ENCODE measurements at regions not wholly inside any gene's neighbourhood (a gene's known extent, or its start where the extent isn't known, plus 50 kb on each side); places are given as distances from the start of the nearest gene placed in this dataset.
"Not testable (repeated sequence)": the region's sequence is repeated elsewhere in the genome, so short reads cannot be mapped to it uniquely, and the experiment has no call there.

- DNase-seq: no peak
Measured at GRCh38 chr3:137111497-137111896, 153.7 kb downstream of the IL20RB start.

GRCh38 chr3:137116619-137117018 is 158.8 kb downstream of the IL20RB start:
- DNase-seq: no peak

- peak in 2 of 58 donors; percentile 1 to 6 for DNase-seq
Measured at GRCh38 chr3:137121704-137122314, 164.0 kb downstream of the IL20RB start.

DNA sequence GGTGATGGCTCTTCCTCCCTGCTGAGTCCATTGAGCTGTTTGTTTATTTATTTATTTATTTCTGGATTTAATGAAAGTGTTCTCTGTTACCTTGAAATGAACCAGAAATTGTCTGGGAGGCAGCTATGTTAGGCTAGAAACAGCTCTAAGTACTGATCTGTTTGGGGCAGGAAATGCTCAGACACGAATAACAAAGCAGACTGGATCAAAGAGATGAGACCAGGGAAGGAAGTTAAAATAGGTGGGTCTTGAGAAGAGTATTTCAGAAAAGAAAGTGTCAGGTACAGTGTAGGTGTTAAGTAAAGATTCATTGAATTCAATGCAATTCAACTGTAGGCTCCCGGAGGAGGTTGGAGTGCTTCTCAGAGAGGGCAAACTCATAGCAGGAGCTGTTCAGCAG is 173.3 kb downstream of the IL20RB start:
- DNase-seq: no peak

GRCh38 chr3:137134431-137134830 is 176.6 kb downstream of the IL20RB start:
- DNase-seq: no peak

GRCh38 chr3:137148406-137148805 is 190.6 kb downstream of the IL20RB start:
- no peak for DNase-seq

DNA sequence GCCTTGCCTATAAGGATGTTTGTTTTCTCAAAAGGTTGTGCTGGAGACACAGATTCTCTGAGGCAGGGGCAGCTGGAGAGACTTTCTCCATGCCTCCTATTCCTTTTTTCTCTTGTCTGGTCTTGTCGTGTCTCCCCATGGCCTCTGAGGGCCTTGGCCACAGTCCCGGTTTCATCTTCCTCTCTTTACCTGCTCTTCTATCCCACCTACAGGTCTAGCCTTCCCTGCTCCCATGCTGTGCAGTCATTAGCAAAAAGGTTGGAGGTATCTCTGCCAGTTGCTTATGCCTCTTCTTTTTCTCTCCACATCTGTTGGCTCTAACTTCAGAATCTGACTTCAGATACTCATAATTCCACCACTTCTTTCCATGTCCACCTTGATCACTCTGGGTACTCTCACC is 191.1 kb downstream of the IL20RB start:
- DNase-seq: no peak

DNA sequence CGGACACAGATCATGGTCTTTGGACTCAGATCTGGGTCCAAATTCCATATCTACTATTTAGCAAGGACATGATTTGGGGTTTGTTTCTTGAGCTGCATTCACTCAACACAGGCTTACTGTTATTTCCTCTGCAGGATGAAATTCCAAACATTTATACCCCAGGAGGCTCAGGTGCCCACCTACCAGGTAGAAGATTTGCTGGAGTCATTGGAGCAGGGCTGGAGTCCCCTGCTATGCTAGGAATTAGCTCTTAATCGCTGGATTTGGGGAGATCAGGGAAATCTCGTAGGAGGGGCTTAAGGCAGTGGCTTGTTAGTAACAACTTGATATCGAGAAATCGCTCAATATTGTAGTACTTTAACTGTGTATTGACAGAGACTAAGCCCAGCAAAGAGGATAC is 193.0 kb downstream of the IL20RB start:
- DNase-seq: no peak

DNA sequence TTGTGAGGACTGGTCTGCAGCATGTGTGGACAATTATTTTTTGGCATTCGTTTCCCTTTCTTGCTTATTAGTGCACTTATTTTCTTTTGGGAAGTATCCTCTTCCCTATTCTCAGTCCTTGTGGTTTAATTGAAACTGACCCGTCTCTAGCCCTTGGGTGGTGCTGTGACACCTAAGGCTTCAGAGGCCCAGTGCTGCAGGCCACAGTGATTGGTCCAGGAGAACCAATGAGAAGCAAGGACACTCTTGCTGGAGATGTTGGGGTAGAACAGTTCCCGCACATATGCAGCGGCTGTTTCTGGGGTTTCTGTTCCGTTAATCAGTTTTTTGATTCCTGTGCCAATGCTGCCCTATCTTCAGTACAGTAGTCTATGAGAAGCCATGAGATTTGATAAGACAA is 195.3 kb downstream of the IL20RB start:
- not testable (repeated sequence) for DNase-seq

DNA sequence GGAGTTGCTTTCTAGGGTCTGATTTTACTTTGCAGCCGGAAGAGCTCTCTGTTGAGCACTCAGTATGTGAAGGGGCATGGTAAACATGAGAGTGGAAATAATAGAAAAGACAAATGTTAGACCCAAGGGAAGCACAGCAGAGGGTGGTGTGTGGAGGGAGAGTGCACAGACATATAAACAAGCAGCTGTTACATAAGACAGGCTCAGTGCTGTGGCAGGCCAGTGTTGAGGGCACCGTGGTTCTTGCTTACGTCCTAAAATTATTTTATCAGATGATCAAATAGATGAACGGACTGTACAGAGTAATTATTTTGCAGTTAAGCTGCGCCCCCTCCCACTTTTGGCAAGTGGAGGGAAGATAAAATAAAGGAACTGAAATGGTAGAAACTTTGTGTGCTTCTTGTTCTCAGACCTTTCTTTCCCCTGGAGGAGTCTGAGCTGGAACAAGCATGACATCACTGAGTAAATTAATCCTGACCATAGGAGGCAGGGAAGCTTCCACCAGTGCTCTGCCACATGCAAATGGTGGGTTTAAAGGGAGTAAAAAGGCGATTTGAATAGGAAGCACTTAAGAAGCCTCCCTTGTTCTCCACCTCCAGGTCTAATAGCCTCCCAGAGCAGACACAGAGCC is 205.6 kb downstream of the IL20RB start:
- DNase-seq: no peak

- no peak for DNase-seq
Measured at GRCh38 chr3:137163958-137164357, 206.2 kb downstream of the IL20RB start.

DNA sequence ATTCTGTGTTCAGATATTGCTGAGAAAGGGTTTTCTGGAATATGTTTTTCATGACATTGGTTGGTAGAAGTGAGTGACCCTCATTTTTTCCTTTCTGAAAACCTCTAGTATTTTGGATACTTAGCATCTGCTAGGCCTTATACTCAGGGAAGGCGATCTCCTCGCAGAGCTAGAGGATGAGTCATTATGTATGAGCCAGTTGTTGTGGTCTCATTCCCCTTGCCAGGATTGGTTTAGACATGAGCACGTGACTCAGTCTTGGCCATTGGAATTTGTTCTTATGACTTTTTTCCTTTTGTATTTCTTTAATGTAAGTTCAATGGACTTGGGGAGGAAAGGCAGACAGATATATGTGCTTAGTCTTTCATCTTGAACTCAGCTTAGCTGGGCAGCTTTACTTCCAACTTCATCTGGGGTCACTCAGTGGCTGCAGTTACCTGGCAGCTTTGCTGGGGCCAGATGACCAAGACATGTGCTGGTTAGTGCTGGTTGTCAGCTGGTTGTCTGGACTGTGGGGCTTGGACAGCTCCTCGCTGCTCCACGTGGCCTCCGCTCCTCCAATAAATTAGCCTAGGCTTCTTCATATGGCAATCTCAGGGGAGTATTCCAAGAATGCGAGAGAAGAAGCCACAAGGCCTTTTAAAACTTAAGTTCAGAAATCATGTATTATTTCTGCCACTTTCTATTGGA is 207.5 kb downstream of the IL20RB start:
- no peak for DNase-seq

- DNase-seq: no peak
Measured at GRCh38 chr3:137171834-137172603, 214.2 kb downstream of the IL20RB start.

DNA sequence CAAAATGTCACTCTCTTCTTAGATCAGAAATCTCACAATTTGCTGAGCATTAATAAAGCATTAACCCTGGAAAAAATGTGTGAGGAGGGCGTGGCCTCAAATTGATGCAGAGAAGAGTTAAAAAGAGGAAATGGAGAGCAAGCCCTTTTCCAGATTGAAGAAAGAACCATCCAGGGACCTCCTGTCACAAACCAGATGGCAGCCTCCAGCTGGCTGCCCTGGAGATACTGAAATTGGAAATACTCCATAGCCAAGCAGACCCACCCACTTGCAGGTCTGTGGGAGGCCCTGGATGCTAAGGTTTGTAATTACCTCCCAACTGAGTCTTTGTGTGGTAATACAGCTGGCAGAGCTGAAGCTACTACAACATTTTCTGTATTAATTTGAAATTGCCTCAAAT is 214.9 kb downstream of the IL20RB start:
- peak in 1 of 58 donors; percentile 1 for DNase-seq

GRCh38 chr3:137174514-137174913 is 216.7 kb downstream of the IL20RB start:
- DNase-seq: no peak

DNA sequence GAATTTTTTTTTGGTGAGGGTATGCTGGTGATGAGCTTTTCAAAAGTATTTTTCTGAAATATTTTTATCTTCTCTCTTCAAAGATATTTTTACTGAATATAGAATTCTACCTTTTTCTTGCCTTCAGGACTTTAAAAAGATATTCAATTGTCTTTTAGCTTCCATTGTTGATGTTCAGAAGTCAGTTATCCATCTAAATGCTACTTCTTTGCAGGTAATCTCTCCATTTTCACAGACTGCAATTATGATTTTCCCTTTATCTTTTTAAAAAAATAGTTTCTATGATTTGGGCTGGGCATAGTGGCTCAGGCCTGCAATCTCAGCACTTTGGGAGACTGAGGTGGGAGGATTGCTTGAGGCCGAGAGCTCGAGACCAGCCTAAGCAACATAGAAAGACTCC is 222.4 kb downstream of the IL20RB start:
- no peak for DNase-seq

DNA sequence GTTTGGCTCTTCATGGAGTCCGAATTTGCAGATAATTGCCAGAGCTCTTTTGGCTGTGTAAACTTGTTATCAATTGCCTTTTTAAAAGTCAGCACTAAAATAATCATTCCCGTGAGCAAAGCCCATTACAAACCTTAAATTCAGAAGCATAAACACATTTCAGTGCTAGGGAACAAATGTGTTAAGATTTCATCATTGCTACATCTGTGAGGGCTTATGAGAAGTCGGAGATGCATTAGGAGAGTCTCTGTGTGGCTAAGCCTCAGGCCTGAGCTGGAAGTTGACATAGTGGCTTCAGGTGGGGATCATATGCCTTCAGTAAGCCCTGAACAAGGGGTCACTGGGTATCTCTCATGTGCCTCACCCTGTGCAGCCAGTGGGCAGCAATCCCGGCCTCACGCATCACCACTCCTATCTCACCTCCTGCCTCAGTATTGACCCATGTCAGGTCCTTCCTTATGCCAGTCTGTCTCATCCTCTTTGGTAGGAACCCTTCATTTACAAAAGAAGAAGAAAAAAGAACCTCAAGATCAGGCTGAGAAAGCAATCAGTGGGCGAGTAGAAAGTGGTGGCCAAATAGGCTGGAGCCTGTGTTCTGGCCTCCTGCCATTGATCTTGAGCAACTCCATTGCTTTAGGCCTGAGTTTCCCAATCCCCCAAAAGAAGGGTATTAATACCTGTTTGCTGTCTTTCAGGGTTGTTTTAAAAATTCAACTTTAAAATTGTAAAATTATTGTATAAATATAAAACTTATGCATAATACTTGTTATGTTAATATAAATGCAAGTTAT is 233.5 kb downstream of the IL20RB start:
- no peak for DNase-seq

DNA sequence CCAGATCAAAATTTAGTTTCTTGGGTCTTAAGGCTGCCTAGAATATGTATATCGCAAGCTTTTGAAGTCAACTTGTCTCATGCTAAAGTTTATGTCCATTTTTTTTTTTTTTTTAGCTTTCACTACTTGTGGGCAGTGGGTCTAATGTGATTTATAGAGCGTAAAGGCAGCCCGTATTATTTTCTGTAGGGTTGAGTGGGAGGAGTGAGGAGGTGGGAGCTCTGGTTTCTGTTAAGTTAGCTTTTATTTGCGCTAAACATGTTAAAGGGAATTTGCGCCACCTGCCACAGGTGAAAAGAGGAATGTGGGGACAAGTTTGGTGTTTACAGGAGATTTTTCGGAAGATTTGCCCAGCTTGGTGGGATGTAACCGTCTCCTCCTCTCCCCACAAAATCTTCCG is 234.2 kb downstream of the IL20RB start:
- DNase-seq: no peak

DNA sequence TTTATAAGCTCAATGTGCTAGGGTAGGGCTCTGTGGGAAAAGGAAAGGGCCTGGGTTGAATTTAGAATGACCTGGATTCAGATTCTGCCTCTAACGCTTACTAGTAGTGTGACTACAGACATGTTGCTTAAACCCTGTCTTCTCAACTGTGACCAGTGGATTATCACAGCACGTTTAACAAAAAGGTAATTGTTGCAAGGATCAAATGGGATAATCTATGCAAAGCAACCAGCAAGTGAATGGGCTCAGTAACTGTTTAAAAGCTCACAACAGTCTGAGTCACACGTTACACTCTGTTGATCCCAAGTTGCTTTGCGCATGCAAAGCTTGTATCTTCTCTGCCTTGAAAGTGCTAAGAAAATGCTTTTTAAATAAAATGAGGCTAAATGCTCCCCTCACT is 236.5 kb downstream of the IL20RB start:
- no peak for DNase-seq

- DNase-seq: not testable (repeated sequence)
Measured at GRCh38 chr3:137198374-137198773, 240.6 kb downstream of the IL20RB start.

GRCh38 chr3:137199678-137200077 is 241.9 kb downstream of the IL20RB start:
- no peak for DNase-seq
